ENCODE measurements at regions not wholly inside any gene's neighbourhood (a gene's known extent, or its start where the extent isn't known, plus 50 kb on each side); places are given as distances from the start of the nearest gene placed in this dataset.

- TF ChIP-seq CTCF (conservative IDR thresholded peaks at IDR 0.05 in 1 of 2, IDR thresholded peaks at IDR 0.05 in 1 of 2; ENCODE audit: low read depth in 1 of 2, low read length in 2 of 2) (no peak), EZH2 (IDR thresholded peaks at IDR 0.05; ENCODE audit: low read length, missing control alignments) (no peak)
Measured at GRCh38 chr6:23417133-23417532, 708.9 kb upstream of the NRSN1 start.
